Small intestine (tissue), 7 donors: ENCODE measurements at regions not wholly inside any gene's neighbourhood (a gene's known extent, or its start where the extent isn't known, plus 50 kb on each side); places are given as distances from the start of the nearest gene placed in this dataset.
"Not testable (repeated sequence)": the region's sequence is repeated elsewhere in the genome, so short reads cannot be mapped to it uniquely, and the experiment has no call there.

Source experiments
- DNase-seq, 2 donors: peaks; one replicate each; pipeline versions ENCODE4 v3.0.0 to v3.0.0-alpha.2; 2013
- FAIRE-seq: peaks from 2 replicates; lab custom pipeline; 2012; peaks lifted over from hg19 to GRCh38; lab: Jason Lieb, UNC
- H3K27ac ChIP-seq, 3 donors: one replicate each; pipeline ENCODE4 v1.5.1; 2013; ENCODE audit warnings: low read length in 2 of 3, mild to moderate bottlenecking in 2 of 3, control low read depth in 1 of 3, inconsistent platforms in 1 of 3, low read depth in 1 of 3, moderate library complexity in 1 of 3
- H3K27me3 ChIP-seq, 3 donors: one replicate each; pipeline ENCODE4 v1.6.1; 2013; ENCODE audit warnings: low read length in 3 of 3, inconsistent platforms in 1 of 3; ENCODE audit not compliant: control insufficient read depth in 3 of 3, insufficient read depth in 3 of 3
- H3K36me3 ChIP-seq, 3 donors: one replicate each; pipeline ENCODE4 v1.6.1; 2013; ENCODE audit warnings: low read length in 3 of 3, inconsistent platforms in 1 of 3, low read depth in 1 of 3, mild to moderate bottlenecking in 1 of 3, moderate library complexity in 1 of 3; ENCODE audit not compliant: control insufficient read depth in 3 of 3, insufficient read depth in 2 of 3
- H3K4me1 ChIP-seq, 3 donors: one replicate each; pipeline ENCODE4 v1.6.1; 2013; ENCODE audit warnings: low read length in 2 of 3, inconsistent platforms in 1 of 3, low read depth in 1 of 3, mild to moderate bottlenecking in 1 of 3, moderate library complexity in 1 of 3; ENCODE audit not compliant: control insufficient read depth in 3 of 3, insufficient read depth in 2 of 3
- H3K4me3 ChIP-seq, 3 donors: one replicate each; pipeline ENCODE4 v1.5.1; 2013; ENCODE audit warnings: low read length in 3 of 3, control low read depth in 1 of 3, inconsistent platforms in 1 of 3, low read depth in 1 of 3, mild to moderate bottlenecking in 1 of 3, moderate library complexity in 1 of 3
- H3K9me3 ChIP-seq, 2 donors: one replicate each; pipeline ENCODE4 v1.6.1; 2013; ENCODE audit warnings: low read depth in 1 of 2, low read length in 1 of 2; ENCODE audit not compliant: control insufficient read depth in 2 of 2, insufficient read depth in 1 of 2
- WGBS, 3 donors: extraction: QIAGEN DNeasy Blood & Tissue Kit; methylation state at CpG; one replicate each; pipeline ENCODE4 v1.1.7; 2013; 5-methylcytosine and 5-hydroxymethylcytosine counted together
- donor health status: healthy with polysubstance abuse.
- donor health status: control.
- donor health status: control.
- donor health status: Bipolar disorder and iron deficiency.
- donor health status: healthy.

GRCh38 chr13:31588316-31588715 lies 151.0 kb upstream of the RXFP2 start:
- DNase-seq (peak; percentile 3 to 94), FAIRE-seq (no peak)
- Histone ChIP-seq H3K9me3 (peaks cover 0 to 8% of the 10 kb centered on the region in 2 donors), H3K4me1 (peaks cover 0 to 33% (median 0%) of the 10 kb centered on the region in 3 donors), H3K4me3 (no peak overlapping the region), H3K27me3 (no peaks in the 10 kb centered on the region), H3K27ac (peak overlapping the region in 1 of 3 donors; percentile 89), H3K36me3 (no peaks in the 10 kb centered on the region)
- WGBS, 3 donors, result 18 to 53% (median 37%) methylated on average over 3 of the region's 3 CpGs

- Histone ChIP-seq H3K36me3 (no peaks in the 10 kb centered on the region), H3K9me3 (peaks cover 0 to 5% of the 10 kb centered on the region in 2 donors), H3K27ac (peak overlapping the region in 1 of 3 donors; percentile 89), H3K4me1 (peaks cover 0 to 33% (median 0%) of the 10 kb centered on the region in 3 donors), H3K4me3 (no peak overlapping the region), H3K27me3 (no peaks in the 10 kb centered on the region)
- WGBS, 3 donors, result 13 to 34% (median 15%) methylated on average over 1 of the region's 1 CpG
- DNase-seq (peak; percentile 13 to 71), FAIRE-seq (no peak)
Observed at GRCh38 chr13:31588893-31589292, 150.4 kb upstream of the RXFP2 start.

- no peak for FAIRE-seq
- no peak overlapping the region for H3K4me3 ChIP-seq
- no peak overlapping the region for H3K27ac ChIP-seq
- no peaks in the 10 kb centered on the region for H3K9me3 ChIP-seq
- H3K36me3 ChIP-seq, result no peaks in the 10 kb centered on the region
- no peak for DNase-seq
- H3K4me1 ChIP-seq, result peaks cover 0 to 30% (median 0%) of the 10 kb centered on the region in 3 donors
- 35 to 41% (median 39%) methylated on average over 4 of the region's 4 CpGs for WGBS, 3 donors
- H3K27me3 ChIP-seq, result no peaks in the 10 kb centered on the region
Observed at GRCh38 chr13:31591642-31592233, 147.6 kb upstream of the RXFP2 start.

- no peak overlapping the region for H3K27ac ChIP-seq
Observed at GRCh38 chr13:31594056-31594455, 145.3 kb upstream of the RXFP2 start.

GRCh38 chr13:31595563-31595962 lies 143.8 kb upstream of the RXFP2 start:
- no peaks in the 10 kb centered on the region for H3K36me3 ChIP-seq
- H3K27ac ChIP-seq, result no peak overlapping the region
- 72 to 78% (median 77%) methylated on average over 2 of the region's 2 CpGs for WGBS, 3 donors
- FAIRE-seq (no peak), DNase-seq (no peak)
- no peaks in the 10 kb centered on the region for H3K9me3 ChIP-seq
- no peak overlapping the region for H3K4me3 ChIP-seq
- no peaks in the 10 kb centered on the region for H3K4me1 ChIP-seq
- H3K27me3 ChIP-seq, result no peaks in the 10 kb centered on the region

More at GRCh38 chr13:31594056-31594455, 145.3 kb upstream of the RXFP2 start:
- Histone ChIP-seq H3K36me3 (no peaks in the 10 kb centered on the region), H3K9me3 (no peaks in the 10 kb centered on the region), H3K4me1 (peaks cover 0 to 11% (median 0%) of the 10 kb centered on the region in 3 donors), H3K4me3 (no peak overlapping the region), H3K27me3 (no peaks in the 10 kb centered on the region)
- FAIRE-seq (no peak), DNase-seq (no peak)
- WGBS, 3 donors, result 87 to 92% (median 91%) methylated on average over 5 of the region's 5 CpGs

GRCh38 chr13:31598990-31599389 lies 140.3 kb upstream of the RXFP2 start:
- Histone ChIP-seq H3K27me3 (no peaks in the 10 kb centered on the region), H3K36me3 (no peaks in the 10 kb centered on the region), H3K27ac (no peak overlapping the region), H3K4me1 (no peaks in the 10 kb centered on the region), H3K9me3 (no peaks in the 10 kb centered on the region), H3K4me3 (no peak overlapping the region)
- 93 to 95% (median 94%) methylated on average over 3 of the region's 3 CpGs for WGBS, 3 donors
- DNase-seq (no peak), FAIRE-seq (no peak)

GRCh38 chr13:31605076-31605860 lies 134.1 kb upstream of the RXFP2 start:
- Histone ChIP-seq H3K4me3 (no peak overlapping the region), H3K4me1 (no peaks in the 10 kb centered on the region), H3K9me3 (no peaks in the 10 kb centered on the region), H3K27me3 (no peaks in the 10 kb centered on the region), H3K27ac (peak overlapping the region in 1 of 3 donors; percentile 2), H3K36me3 (no peaks in the 10 kb centered on the region)
- 40 to 42% (median 41%) methylated on average over 5 of the region's 5 CpGs for WGBS, 3 donors
- peak in 1 of 2 donors; percentile 77 for DNase-seq
- no peak for FAIRE-seq

- 73 to 87% (median 82%) methylated on average over 7 of the region's 7 CpGs for WGBS, 3 donors
- not testable (repeated sequence) for H3K4me3 ChIP-seq, H3K27me3 ChIP-seq, H3K27ac ChIP-seq, H3K4me1 ChIP-seq, DNase-seq, FAIRE-seq, H3K9me3 ChIP-seq, H3K36me3 ChIP-seq
Observed at GRCh38 chr13:31607531-31607930, 131.8 kb upstream of the RXFP2 start.
